HG02798 (cell line): ENCODE measurements at regions not wholly inside any gene's neighbourhood (a gene's known extent, or its start where the extent isn't known, plus 50 kb on each side); places are given as distances from the start of the nearest gene placed in this dataset.

Source experiments
- ATAC-seq: cut with Tn5 transposase; IDR thresholded peaks from one replicate; pipeline ENCODE4 v1.9.1; 2021; ENCODE audit warnings: mild to moderate bottlenecking; ENCODE audit not compliant: unreplicated experiment, poor library complexity

DNA sequence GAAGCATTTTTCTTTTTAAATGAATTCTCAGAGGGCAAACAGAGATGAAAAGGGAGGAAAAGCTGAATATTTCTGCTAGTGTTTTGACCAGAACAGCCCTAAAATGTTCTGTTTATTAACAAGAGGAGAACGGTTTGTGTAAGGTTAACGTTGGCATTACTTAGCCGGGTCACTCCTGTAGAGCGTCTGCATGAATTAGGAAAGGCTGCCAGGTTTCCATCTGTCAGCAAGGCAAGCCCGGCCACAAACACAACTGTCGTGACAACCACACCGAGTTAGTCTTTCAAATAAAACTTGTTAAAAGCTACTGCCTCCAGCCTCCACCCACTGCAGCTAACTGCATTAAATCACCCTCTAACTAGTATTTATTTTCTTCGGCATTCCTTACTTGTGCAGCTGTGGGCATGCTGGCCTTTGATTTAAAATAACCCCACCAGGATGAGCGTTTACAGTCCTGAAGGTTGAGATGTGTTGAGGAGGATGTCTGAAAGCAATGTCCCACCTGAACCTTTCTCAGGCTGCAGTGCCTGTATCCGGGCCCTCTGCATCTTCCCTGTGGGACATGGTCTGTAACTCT lies 527.9 kb downstream of the FGF9 start:
- ATAC-seq = no peak

DNA sequence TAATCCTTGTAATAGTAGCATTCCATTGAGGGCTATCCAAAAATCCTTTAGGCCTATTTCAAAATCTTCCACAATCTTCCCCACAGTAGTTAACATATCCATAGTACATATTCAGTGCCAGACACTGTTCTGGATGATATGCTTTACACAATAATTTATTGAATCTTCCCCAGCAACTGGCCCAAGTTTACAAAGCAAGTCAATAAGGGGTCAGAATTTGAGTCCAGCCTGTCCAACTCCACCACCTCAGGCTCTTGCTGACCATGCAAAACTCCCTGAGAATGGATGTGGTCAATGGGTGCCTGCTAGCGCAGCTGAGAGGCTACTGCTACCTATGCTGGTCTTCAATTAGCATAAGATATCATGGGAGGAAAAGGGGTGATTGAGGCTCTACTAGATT lies 529.6 kb downstream of the FGF9 start:
- no peak for ATAC-seq

DNA sequence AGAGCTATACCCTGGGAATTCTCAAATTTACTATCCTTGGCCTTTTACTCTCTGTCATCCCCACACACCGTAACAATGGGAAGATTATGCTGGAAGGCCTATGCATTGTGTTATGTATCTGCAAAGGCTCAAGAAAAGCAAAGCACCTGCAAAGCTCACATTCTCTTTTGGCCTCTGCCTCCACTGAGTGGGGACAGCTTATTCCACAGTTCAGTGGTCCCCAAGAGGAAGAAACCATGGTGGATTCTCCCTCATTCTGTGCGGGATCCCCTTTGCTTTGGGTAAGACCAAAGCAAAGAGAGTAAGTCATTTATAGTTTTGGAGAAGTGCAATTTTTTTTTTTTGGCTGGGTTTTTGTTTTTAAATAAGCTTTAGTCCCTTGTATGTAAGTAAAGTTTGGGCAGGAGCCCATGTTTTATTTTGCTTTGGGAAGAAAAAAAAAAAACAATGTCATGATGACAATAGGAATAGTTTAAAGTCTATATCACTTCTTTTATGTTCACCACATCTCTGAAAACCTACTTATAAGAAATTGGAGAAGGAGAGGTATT lies 530.6 kb downstream of the FGF9 start:
- ATAC-seq = no peak

DNA sequence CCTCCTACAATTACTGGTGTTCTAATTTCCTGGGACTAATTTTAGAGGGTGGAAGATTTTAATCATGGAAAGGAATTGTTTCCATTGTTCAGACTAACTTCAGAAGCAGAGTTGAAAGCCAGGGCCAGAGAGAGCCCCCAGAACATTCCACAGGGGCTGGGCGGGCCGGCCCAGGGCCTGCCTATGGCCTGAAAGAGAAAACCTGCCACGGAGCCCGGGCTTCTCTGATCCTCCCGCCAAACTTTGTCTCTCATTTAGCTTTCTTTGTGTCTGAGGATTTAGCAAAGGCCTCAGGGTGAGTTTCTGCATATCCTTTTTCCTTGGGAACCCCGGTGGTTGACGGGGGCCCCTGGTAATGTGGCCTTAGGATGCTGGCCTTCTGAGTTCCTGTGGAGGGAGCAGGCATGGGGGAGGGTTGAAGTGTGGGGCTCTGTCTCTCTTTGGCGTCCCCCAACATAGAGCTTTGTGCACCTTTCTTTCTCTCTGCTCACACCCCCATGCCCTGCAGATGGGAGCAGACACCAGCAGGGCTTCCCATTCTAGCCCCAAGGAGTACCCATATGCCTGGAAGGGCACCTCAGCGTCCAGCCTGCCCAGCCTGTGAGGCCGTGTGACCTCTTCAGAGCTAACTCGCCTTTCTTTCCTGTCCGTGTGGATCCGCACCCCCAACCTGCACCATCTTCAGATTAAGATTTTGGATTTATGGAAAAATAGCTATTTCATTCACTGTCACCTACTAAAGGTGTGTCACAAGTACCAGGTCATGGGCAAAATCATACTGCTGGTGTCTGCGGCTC lies 539.5 kb downstream of the FGF9 start:
- no peak for ATAC-seq

- ATAC-seq = no peak
Measured at GRCh38 chr13:22211876-22212275, 541.0 kb downstream of the FGF9 start.

DNA sequence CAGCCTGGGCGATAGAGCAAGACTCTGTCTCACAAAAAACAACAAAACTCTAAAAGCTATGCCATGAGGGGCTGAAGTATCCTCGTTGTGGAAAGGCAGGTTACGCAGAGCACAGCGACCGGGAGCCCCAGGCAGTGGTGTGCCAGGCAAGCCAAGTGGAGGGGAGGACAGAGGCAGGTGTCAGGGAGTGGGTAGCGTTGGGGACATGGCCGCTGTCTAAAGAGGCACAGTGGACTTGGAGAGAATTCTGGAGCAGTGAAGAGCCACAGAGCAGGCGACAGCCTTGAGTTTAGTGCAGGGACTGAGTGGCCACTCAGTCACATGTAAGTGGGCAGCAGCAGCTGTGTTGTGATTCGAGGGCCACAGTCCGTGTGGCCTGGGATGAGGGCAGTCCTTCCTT lies 541.7 kb downstream of the FGF9 start:
- no peak for ATAC-seq

DNA sequence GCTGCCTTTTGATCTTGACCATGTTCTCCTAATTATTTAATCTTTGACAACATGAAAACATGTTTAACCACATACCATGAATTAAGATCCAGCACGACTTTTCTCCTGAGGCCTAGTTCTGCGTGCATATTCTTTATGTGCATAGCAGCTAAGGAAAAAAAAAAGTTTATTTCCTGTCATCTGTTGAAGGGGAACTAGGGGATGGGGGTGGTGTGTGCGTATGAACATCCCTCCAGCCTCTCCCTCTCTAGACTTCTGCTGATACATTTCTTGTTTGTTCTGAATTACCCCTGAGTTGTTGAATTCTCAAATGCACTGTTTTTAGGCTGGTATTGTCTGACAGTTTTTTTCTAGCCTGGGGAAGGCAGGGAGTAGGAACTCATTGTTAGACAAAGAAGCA lies 543.3 kb downstream of the FGF9 start:
- no peak for ATAC-seq

- no peak for ATAC-seq
Measured at GRCh38 chr13:22218797-22219196, 547.9 kb downstream of the FGF9 start.

- ATAC-seq = no peak
Measured at GRCh38 chr13:22219709-22220108, 548.8 kb downstream of the FGF9 start.

DNA sequence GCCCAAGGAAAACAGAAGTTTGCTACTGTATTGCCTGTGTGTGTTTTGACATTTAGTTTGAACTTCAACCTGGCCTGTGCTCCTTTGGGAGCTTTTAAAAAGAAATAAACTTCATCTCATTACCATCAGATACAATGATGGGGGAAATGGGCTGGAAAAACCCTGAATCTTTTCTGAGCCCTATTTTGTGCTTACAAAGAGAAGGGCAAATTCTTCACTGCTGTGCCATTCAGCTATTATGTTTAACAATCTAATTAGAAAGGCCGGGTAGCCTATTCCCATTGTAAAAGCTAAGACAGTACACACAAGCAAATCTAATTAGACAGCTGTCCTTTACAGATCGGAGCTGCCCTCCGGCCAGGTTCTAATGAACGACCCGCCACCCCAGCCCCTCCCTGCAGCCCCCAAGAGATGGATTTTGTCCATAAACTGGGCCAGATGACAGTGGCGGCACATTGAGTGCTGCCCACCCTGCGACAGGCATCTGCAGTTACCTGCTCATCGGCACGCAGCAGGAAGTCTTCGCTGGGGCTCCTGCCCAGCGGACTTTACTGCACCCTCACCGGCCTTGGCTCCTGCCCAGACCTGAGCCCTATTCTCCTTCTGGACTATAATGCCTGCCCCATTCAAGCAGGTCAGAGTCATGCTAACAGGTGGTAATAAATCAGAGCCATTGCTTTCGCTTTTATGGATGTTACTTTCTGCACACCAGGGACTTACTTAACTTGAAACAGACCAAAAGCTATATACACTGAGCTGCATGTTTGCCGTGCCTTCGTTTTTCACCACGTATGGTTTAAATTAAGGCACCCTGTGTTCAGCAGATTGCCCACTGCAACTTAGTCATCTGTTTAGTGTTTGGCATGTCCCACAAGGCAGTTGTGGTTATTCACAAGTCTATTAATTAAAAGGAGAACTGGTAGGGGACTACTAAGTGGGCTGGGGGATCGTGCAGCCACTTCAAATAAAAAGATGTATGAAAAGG lies 549.6 kb downstream of the FGF9 start:
- ATAC-seq = no peak

GRCh38 chr13:22223411-22223810 lies 552.5 kb downstream of the FGF9 start:
- ATAC-seq = no peak

- no peak for ATAC-seq
Measured at GRCh38 chr13:22226086-22226485, 555.2 kb downstream of the FGF9 start.

GRCh38 chr13:22227895-22228294 lies 557.0 kb downstream of the FGF9 start:
- ATAC-seq = peak; percentile 52

GRCh38 chr13:22229916-22230315 lies 559.0 kb downstream of the FGF9 start:
- ATAC-seq = no peak

GRCh38 chr13:22232186-22232585 lies 561.3 kb downstream of the FGF9 start:
- no peak for ATAC-seq

DNA sequence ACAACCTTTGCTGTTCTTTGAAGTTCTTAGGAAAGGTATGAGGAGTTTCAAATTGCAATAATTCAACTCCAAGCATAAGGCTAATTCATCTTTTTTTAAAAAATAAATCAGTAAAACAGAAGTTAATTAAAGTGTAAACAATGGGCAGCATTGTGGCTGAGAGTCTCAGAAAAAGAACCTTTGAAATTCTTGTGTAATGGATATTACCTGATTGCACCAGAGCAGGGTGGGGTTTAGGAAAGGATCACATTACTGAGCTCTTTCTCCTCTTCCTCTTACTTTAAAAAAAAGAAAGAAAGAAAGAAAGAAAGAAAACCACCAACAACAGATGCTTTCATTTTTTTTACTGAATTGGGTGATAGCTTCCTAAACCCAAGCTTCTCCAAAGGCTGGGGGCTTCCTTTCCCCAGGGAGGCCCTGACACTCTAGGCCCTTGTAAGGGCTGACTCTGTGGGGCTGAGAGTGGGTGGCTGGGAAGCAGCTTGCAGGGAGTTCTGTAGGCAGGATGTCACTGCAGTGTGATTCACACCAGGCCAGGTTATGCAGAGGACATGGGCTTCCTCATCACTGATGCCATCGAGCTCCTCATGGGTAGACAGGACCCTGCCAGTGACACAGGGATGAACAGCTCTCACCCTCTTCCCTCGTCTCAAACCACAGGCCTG lies 564.5 kb downstream of the FGF9 start:
- no peak for ATAC-seq

DNA sequence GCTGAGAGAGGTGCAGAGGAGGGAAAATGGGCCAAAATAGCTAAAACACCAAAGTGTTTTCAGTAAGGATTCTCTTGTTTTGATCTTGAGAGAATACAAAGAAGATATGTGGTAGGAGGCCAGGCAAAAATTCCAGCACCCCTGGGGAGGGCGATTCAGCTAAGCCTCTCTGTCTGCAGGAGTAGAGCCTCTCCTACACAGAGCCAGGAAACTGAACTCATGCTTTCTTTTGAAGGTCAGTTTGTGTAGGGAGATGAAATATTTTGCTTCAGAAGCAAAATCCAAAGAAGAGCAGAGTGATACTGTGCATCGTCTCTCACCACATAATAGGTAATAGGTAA lies 565.0 kb downstream of the FGF9 start:
- no peak for ATAC-seq

- no peak for ATAC-seq
Measured at GRCh38 chr13:22238269-22238668, 567.4 kb downstream of the FGF9 start.

GRCh38 chr13:22240716-22241115 lies 569.8 kb downstream of the FGF9 start:
- ATAC-seq = no peak

- ATAC-seq = no peak
Measured at GRCh38 chr13:22243469-22244163, 572.7 kb downstream of the FGF9 start.
